Brain pericyte (primary cell): ENCODE measurements at regions not wholly inside any gene's neighbourhood (a gene's known extent, or its start where the extent isn't known, plus 50 kb on each side); places are given as distances from the start of the nearest gene placed in this dataset.

Source experiments
- DNase-seq: peaks from one replicate; pipeline ENCODE4 v3.0.0-alpha.2; 2012; ENCODE audit warnings: low read depth, low spot score

DNA sequence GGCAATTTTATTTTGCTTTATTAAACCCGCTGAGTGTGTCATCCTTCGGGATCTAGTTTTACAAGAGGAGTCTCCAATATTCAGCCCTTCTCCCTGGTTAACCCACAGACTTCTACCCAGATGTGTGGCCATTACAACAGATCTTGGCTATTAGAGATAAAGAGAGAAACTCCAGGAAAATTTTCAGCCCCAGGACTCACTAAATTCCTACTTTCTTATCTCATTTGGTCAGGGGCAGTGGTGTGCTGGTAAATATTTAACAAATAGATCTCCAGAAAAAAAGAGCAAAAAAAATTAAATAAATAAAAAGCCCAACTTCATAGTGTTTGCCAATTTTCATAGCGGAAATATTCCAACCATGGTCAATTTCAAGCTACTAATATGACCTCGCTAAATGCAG is 168.4 kb downstream of the RND3 start:
- DNase-seq, result no peak

DNA sequence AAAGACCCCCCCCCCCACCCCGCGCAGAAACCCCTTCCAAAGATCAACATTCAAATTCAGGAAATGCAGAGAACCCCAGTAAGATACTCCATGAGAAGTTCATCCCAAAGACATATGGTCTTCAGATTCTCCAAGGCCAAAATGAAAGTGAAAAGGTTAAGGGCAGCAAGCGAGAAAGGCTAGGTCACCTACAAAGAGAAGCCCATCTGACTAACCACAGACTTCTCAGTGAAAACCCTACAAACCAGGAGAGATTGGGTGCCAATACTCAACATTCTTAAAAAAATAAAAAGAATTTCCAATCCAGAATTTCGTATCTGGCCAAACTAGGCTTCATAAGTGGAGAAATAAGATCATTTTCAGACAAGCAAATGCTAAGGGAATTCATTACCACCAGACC is 175.2 kb downstream of the RND3 start:
- no peak for DNase-seq

DNA sequence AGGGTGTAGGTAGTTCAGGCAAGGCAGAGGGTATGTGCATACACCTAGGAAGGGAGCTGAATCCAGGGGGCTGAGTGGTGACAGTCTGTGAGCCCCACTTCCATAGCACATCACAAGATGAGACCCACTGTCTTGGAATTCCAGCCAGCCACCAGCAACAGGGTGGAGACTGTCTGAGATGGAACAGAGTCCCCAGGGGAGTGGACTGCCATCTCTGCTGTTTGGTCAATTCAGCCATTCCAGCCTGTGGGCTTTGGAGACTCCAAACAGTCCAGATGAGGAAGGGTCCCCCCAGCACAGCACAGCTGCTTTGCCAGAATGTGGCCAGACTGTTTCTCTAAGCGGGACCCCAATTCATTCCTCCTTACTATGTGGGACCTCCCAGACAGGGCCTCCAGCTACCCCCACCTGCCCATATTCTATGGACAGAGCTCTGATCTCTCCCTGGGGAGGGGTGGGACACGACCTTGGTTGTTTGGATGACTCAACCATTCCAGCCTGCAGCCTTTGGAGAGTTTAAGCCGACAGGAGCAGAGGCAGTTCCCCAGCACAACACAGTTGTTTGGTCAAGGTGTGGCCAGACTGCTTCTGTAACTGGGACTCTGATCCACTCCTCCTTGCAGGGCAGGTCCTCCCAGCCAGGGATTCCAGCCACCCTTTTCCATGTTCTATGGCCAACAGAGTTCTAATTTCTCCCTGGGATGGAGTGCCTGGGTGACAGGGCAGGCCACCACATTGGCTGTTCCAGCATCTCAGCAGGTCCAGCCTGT is 178.0 kb downstream of the RND3 start:
- no peak for DNase-seq

DNA sequence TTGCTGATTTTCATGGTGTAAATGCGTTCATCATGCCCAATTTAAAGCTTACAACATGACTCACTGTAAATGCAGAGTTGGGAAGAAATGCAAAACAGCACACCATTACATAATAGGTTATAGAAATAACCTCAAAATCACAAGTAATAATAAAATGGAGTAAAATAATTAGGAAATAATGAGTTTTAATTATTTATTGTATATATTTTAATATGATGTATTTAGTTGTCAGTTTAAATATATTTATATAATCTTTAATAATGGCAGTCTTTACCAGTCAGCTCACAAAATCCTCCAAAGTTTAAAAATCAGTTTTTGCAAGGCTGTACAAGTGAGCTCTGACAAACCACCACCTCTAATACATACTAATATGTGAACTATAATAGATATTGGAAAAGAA is 180.2 kb downstream of the RND3 start:
- no peak for DNase-seq

DNA sequence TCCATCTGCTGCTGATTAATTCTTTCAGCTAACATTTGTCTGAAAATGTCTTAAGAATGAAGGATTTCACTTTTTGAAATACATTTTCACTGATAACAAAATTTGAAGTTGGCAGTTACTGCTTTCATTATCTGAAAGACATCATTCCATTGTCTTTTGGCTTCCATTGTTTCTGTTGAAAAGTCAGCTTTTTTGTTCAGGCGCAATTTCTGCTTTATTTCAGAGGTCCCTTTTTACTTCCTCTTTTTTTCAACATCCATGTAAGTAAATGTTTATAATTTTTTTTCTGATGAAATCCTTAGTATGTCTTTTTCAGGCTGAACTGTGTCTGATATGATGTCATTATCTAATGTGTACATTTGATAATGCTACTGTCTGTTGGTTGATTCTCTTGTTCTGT is 184.2 kb downstream of the RND3 start:
- no peak for DNase-seq

DNA sequence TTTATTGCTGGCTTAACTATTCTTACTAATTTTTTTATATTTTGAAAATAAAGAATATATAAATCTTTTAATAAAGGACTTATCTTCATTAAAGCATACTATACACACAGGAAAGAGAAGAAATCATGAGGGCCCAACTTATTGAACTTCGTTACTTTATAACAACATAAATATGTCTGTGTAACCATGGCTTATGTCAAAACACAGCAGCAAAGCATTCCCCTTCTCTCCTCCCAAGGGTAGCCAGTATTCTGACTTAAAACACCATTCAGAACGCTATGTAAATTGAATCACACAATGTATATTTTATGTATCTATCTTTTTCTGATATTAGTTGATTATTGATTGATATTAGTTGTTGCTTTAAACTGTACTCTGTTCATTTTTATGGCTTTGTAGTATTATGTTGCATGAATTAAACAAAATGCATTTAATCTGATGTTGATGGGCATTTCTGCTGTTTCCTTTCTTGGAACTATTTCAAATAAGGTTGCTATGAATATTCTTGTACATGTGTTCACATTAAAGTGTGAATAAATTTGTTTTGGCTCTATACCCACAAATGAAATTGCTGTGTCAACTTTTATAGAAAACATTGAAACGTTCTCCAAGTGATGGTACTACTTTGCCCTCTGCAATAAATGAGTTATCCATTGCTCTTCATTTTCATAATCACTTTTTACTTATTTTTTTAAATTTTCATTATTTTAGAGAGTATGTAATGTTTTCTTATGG is 188.7 kb downstream of the RND3 start:
- no peak for DNase-seq

DNA sequence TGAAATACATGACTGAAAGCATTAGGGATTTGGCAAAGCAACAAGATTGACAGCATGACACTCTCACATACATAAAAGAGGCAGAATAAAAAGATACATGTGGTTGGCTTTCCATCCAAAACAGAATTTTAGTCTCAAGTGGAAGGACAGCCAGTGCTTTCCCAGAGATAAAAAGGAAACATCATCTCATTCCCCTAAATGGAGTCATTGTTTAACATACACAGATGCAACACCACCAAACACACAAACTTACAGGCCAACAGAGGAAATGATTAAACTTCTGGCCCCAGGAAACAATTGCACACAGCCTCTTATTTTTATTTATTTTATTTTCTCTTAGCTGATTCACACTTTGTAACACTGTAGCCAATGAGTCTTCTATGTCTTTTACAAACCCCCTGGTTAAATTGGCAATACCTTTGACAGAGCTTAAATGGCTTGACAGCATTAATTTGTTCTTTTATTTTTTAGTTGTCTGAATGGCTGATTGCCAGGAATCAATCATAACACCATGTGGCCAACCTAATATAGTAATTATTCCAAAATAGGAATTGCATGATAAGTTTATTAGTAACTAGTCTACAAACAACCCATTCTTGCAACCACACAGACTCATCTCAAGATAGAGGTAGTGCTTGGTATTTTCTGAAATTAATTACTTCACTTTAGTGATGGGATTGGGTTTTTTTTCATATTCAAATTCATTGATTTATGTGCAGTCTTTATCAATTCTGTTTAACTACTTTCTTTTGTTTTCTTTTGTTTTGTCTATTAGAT is 190.5 kb downstream of the RND3 start:
- no peak for DNase-seq

DNA sequence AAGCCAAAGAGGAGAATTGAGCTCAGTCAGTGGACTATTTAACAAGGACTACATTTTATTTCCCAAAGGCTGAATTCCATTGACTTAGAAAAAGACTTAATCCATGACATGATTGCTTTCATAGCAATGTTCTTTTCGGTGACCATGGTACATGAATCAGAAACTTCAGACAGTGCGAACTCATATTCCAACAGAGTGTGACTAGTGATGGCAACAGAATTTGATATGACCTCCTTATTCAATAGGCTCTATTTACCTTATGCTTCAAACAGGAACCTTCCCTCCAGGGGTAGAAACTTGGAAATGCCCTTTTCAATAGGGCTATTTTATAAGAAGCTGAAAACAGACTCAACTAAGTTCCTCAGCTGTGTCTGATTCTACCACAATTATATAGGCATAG is 191.9 kb downstream of the RND3 start:
- DNase-seq, result no peak

DNA sequence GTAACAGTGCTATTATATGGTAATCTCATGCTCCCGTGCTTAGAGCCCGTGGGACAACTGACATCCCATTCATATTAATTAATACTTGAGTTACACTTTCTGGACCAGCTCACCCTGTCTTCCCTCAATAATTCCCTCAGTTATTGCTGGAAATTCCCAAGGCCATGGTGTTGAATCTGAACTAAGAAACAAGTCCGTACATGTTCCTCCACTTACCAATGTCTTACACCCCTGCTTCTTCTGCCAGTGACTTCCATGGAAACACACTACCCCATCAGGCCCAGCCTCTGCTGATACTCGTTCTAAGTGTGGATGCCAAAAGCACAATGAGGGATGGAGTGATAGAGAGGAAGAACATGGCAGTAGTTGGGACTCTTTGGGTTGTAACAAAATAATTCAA is 193.7 kb downstream of the RND3 start:
- DNase-seq, result no peak

DNA sequence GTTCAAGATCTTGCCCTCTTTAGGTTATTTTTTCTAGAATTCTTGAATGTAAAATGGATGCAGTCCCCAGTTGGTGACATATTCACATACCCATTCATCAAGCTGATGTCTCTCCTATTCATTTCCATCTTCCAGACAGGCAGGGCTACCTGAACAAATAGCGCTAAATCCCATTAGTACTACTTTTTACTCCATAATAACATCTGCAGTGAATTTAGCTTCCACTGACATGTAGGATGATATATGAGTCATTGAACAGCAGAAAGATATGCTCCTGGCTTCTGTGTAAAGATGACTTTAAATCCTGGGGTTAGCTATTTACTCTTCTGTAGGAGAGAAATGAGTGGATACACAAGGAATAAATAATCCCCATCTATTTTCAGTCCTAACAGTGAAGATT is 194.7 kb downstream of the RND3 start:
- DNase-seq, result no peak

DNA sequence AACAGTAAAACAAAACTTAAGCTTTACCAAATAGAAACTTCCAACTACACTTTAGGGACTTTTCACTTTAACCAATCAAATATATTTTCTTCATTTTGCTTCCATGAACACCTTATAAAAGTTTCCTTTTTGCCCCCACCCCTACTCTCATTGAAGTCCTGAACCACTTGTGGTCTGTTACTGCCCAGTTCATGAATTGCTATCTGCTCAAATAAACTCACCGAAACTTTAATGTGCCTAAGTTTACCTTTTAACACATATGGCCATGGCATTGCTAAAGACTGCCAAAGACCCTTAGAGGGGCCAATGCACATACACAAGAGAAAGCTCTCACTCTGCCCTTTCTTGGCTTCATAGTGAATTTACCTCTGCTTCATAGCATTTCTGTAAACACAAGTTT is 195.3 kb downstream of the RND3 start:
- DNase-seq, result no peak

DNA sequence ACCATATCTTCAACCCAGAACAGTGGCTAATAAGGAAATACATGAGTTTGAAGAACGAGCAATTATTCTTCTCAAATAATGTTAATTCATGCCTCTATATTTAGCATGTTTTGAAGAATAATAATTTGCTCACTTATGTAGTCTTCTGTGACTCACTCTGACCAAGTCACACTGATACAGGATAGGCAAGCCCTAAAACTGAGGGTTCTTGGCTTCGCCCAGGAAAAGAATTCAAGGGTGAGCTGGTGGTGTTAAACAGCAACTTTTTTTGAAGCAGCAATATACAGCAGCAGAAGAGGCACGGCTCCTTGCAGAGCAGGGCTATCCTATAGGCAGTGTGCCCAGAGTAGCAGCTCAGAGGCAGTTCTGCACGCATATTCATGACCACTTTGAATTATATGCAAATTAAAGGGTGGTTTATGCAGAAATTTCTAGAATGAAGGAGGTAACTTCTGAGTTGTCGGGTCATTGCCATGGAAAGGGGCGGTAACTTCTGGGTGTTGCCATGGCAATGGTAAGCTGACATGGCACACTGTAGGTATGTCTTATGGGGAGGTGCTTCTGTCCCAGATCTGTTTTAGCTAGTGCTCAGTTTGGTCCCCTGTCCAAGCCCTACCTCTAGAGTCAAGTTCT is 200.6 kb downstream of the RND3 start:
- no peak for DNase-seq

DNA sequence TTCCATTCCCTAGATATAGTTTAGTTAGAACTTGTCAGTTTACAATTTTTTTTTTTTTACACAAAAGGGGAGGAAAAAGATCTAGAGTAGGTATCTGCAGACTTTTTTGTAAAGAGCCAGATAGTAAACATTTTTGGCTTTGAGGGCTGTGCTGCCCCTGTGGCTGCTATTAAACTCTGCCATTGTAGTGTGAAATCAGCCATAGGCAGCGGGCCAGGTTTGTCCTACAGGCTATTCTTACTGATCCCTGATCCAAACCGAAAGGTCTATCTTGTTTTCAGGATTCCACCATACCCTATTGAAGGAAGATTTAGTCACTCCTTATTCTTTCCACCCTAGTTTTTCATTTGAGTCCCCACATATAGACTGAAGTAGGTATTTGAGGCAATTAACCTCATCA is 203.4 kb downstream of the RND3 start:
- no peak for DNase-seq

DNA sequence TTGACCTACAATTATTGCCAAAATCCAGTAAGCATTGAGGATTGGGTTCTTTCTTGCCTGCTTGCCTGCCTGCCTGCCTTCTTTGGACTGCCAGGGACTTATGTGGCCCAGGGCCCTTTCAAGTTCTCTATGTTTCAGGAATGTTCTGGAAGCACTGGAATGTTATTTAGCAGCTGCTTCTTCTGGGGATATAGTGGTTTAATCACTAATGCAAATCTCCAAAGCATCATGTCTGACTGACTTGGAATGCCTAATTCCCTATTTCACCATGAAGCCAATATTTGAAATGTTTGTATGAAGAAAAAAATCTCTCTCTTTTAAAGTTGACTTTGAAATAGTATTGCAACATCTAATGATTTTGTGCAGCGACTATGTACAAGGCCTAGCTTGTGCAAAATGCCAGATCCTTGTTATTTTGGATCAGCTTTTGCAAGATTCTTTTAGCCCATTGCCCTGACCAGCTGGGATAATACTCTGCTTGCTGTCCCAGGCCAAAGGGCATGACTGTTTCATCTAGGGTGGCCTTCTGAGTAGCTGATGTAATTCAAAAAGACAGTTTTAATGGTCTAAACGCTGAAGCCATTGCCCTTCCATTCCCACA is 204.6 kb downstream of the RND3 start:
- no peak for DNase-seq

DNA sequence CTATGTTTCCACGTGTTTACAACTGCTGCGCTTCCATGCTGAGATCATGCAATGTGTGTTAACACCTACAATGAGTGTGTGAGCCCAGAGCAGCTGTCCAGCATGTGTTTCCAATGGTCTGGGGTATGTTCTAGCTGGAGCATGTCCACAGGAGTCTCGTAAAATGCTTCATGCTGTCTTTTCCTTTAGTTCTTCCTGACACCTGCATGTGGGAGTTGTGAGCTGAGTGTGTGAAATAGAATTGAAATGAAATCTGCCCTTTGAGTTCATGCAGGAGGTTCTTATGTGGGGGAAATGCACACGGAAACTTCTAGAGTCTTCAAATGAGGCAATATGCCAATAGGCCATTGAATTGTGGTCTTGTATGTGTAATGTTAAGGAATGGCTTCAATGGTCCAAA is 205.1 kb downstream of the RND3 start:
- DNase-seq, result no peak

DNA sequence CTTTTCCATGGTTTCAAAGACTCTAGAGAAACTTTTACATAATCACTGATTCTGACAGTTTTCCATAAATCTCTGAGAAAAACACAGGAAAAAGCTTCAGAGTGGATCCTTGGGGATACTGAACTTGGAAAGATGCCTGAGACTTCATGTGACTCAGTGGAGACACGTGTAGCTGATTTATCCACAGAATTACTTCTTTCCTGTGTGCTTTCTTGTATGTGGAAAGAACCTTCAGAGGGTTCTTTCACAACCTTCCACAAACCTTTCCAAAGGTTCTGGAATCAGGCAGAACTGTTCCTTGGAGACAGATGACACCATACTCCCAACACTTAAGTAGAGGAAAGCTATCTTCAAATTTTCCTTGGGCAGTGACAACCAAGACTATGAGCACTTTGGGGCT is 207.2 kb downstream of the RND3 start:
- no peak for DNase-seq

DNA sequence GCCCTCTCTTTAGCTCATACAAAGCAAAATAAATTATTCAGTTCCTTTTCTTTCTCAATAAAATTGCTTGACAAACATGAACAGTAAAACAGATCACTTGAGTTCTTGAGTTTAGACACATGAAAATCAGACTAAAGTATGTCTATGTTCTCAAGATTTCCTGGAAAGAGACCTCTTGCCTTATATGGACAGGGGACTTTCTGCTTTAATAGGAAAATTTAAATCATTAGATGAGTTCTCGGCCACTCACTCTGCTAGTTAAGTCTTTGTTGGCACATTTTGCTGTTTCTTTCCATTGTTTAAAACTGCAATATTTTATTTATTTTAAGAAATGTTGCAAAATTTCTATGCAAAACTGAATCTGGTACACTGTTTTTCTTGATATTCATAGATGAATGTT is 207.8 kb downstream of the RND3 start:
- no peak for DNase-seq

DNA sequence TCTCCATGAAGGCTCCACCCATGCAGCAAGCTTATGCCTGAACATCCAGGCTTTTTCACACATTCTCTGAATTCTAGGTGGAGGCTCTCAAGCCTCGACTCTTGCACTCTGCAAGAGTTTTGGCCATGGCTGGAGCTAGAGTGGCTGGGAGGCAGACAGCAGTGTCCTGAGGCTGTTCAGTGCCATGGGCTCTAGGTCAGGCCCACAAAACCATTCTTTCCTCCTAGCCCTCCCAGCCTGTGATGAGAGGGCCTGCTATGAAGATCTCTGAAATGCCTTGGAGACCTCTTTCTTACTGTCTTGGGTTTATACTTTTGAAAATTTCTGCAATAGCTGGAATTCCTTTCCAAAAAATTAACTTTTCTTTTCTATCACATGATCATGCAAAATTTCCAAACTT is 210.7 kb downstream of the RND3 start:
- DNase-seq, result no peak

DNA sequence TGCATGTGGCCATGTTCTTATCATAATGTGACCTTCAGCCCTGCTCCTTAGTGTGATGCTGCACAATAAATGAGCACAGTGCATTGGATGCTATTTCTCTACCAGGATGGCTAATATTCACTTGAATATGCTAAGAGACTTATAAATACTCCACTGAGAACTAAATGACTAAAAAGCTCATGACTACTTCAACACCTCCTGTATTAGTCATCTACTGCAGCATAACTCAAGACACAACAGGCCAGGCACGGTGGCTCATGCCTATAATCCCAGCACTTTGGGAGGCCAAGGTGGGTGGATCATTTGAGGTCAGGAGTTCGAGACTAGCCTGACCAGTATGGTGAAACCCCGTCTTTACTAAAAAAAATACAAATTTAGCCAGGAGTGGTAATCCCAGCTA is 213.4 kb downstream of the RND3 start:
- no peak for DNase-seq

DNA sequence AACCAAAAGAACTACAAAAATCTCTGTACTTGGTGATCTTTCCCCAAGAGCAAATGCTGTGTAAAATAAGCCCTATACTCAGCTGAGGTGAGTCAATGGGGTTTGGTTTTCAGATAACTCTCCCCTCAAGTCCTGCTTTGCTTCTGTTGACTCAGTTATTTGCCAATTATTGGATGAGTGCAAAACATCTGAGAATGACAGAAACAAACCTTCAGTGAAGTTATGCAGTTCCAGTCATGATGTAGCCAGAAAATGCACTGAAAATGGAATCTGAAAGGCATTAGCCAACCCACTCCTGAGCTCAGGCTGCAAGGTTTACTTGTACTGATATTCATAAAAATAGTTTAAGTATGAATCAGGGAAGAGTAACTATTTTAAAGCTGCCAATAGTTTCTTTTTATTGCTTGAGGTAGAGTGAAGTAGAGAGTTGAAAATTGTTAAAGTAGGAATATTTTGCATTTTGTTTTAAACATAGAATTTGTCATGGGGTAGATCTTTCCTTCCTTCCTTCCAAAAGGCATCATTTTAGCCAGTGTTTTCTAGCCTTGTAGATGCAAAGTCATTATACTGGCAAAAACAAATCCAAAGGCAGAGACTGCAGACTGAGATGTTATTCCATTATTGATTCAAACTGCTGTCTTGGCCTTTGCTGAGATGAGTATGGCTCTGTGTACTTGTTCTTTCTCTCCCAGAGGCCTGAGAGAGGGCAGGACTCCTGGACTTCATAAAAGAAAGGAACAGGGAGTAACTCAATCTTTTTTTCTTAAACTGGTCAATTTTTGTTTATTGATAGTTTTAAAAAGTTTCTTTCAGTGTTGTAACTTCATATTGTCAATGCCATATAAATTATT is 215.3 kb downstream of the RND3 start:
- no peak for DNase-seq
